ENCODE measurements at regions not wholly inside any gene's neighbourhood (a gene's known extent, or its start where the extent isn't known, plus 50 kb on each side); places are given as distances from the start of the nearest gene placed in this dataset.

- TF ChIP-seq POLR2A (IDR thresholded peaks at IDR 0.05; ENCODE audit: low read depth, low read length) (no peak), POLR2AphosphoS5 (IDR thresholded peaks at IDR 0.05; ENCODE audit: low read depth, low read length) (no peak), TAF1 (IDR thresholded peaks at IDR 0.05; ENCODE audit: borderline replicate concordance, low read depth, low read length) (no peak)
Measured at GRCh38 chr1:57752843-57753242, 329.0 kb upstream of the DAB1 start.
